ENCODE measurements at regions not wholly inside any gene's neighbourhood (a gene's known extent, or its start where the extent isn't known, plus 50 kb on each side); places are given as distances from the start of the nearest gene placed in this dataset.

- in situ Hi-C loops (cut with HindIII; ENCODE audit: low sequenced_read_pairs): no loop called here
- no peak for TF ChIP-seq CTCF (IDR thresholded peaks at IDR 0.05; ENCODE audit: low read depth, low read length)
- H3K4me3 ChIP-seq (ENCODE audit: low read depth, low read length): no peak overlapping the region
- peak; percentile 47 for DNase-seq (ENCODE audit: low read depth, low spot score)
These were observed 244.5 kb downstream of the EFNB2 start for GRCh38 chr13:106291006-106291405.

- DNase-seq (ENCODE audit: low read depth, low spot score): no peak
- no peak for TF ChIP-seq CTCF (IDR thresholded peaks at IDR 0.05; ENCODE audit: low read depth, low read length)
- no peak overlapping the region for H3K4me3 ChIP-seq (ENCODE audit: low read depth, low read length)
- in situ Hi-C loops (cut with HindIII; ENCODE audit: low sequenced_read_pairs): no loop called here
These were observed 248.1 kb downstream of the EFNB2 start for GRCh38 chr13:106287351-106287750.

GRCh38 chr13:106286811-106287210 lies 248.7 kb downstream of the EFNB2 start:
- in situ Hi-C loops (cut with HindIII; ENCODE audit: low sequenced_read_pairs): no loop called here
- no peak overlapping the region for H3K4me3 ChIP-seq (ENCODE audit: low read depth, low read length)
- TF ChIP-seq CTCF (IDR thresholded peaks at IDR 0.05; ENCODE audit: low read depth, low read length): no peak
- DNase-seq (ENCODE audit: low read depth, low spot score): no peak

GRCh38 chr13:106284358-106284757 lies 251.1 kb downstream of the EFNB2 start:
- no peak for DNase-seq (ENCODE audit: low read depth, low spot score)
- TF ChIP-seq CTCF (IDR thresholded peaks at IDR 0.05; ENCODE audit: low read depth, low read length): no peak
- in situ Hi-C loops (cut with HindIII; ENCODE audit: low sequenced_read_pairs): no loop called here
- no peak overlapping the region for H3K4me3 ChIP-seq (ENCODE audit: low read depth, low read length)

- TF ChIP-seq CTCF (IDR thresholded peaks at IDR 0.05; ENCODE audit: low read depth, low read length): no peak
- DNase-seq (ENCODE audit: low read depth, low spot score): no peak
- H3K4me3 ChIP-seq (ENCODE audit: low read depth, low read length): no peak overlapping the region
- in situ Hi-C loops (cut with HindIII; ENCODE audit: low sequenced_read_pairs): no loop called here
These were observed 254.0 kb downstream of the EFNB2 start for GRCh38 chr13:106281426-106281825.

GRCh38 chr13:106277484-106278154 lies 257.8 kb downstream of the EFNB2 start:
- no peak for DNase-seq (ENCODE audit: low read depth, low spot score)
- no peak for TF ChIP-seq CTCF (IDR thresholded peaks at IDR 0.05; ENCODE audit: low read depth, low read length)
- H3K4me3 ChIP-seq (ENCODE audit: low read depth, low read length): no peak overlapping the region
- in situ Hi-C loops (cut with HindIII; ENCODE audit: low sequenced_read_pairs): no loop called here

Data from astrocyte of the spinal cord (primary cell).